Gastroesophageal sphincter (tissue), 3 donors: ENCODE measurements at regions not wholly inside any gene's neighbourhood (a gene's known extent, or its start where the extent isn't known, plus 50 kb on each side); places are given as distances from the start of the nearest gene placed in this dataset.

Experiments
- EP300 ChIP-seq: sonication (generic); formaldehyde crosslinking; IDR thresholded peaks from one replicate; pipeline ENCODE4 v1.6.1; 2017; ENCODE audit warnings: antibody characterized with exemption, mild to moderate bottlenecking
- POLR2A ChIP-seq, 2 donors: fragments of 450-650 bp; IDR thresholded peaks; one replicate each; pipeline ENCODE4 v1.6.1; 2017; ENCODE audit warnings: antibody characterized with exemption in 2 of 2, mild to moderate bottlenecking in 2 of 2, moderate library complexity in 1 of 2
- POLR2AphosphoS5 ChIP-seq: sonication (generic); formaldehyde crosslinking; IDR thresholded peaks from one replicate; pipeline ENCODE4 v1.6.1; 2017; ENCODE audit warnings: antibody characterized with exemption
- TF ChIP-seq, protein P1 (sequence below), 4 experiments: fragments of 200-600 bp in 2 of 4; fragments of 450-650 bp in 2 of 4; sonication (generic) in 1 of 4; IDR thresholded peaks; one replicate each; pipeline ENCODE4 v1.5.1; 2017 to 2019; ENCODE audit warnings: antibody characterized with exemption in 4 of 4, mild to moderate bottlenecking in 2 of 4, moderate library complexity in 2 of 4

DNA sequence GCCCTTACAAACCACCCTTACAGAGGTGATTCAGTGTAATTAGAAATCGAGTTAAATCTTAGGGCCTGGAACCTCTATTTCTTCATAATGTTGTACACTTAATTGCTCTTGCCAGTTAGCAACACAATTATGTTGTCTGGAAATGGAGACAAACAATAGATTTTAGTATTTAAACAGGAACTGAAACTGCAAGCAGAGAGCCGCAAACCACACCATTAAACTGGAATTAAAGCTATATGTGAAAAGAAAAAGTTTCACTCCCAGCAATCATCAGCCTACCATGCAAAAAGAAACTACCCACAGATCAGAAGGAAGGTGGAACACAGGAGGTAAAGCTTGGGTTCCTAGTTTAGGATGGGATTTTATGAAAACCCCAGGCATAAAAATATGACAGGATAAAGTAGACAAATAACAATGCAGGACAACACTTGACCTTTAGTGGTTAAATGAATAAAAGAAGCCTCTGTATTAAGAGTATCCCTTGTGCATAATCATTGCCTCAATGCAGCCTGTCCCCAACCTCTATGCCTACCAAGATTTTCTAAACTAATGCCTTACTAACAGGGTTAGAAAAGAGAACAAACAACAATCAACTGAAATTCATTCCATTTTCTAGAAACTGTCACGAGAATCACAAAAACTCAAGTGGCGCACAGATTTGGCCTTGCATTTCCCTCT, 304.3 kb upstream of the ESRRG start:
- TF ChIP-seq, protein P1, sequence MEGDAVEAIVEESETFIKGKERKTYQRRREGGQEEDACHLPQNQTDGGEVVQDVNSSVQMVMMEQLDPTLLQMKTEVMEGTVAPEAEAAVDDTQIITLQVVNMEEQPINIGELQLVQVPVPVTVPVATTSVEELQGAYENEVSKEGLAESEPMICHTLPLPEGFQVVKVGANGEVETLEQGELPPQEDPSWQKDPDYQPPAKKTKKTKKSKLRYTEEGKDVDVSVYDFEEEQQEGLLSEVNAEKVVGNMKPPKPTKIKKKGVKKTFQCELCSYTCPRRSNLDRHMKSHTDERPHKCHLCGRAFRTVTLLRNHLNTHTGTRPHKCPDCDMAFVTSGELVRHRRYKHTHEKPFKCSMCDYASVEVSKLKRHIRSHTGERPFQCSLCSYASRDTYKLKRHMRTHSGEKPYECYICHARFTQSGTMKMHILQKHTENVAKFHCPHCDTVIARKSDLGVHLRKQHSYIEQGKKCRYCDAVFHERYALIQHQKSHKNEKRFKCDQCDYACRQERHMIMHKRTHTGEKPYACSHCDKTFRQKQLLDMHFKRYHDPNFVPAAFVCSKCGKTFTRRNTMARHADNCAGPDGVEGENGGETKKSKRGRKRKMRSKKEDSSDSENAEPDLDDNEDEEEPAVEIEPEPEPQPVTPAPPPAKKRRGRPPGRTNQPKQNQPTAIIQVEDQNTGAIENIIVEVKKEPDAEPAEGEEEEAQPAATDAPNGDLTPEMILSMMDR (IDR thresholded peaks at IDR 0.05): no peak
- TF ChIP-seq POLR2AphosphoS5 (no peak), EP300 (no peak), POLR2A (IDR thresholded peaks at IDR 0.05) (no peak)
